Activated gamma-delta T cell (primary cell): ENCODE measurements at regions not wholly inside any gene's neighbourhood (a gene's known extent, or its start where the extent isn't known, plus 50 kb on each side); places are given as distances from the start of the nearest gene placed in this dataset.

Experiments
- DNase-seq: peaks from one replicate; lab custom pipeline; 2025; lab: John Stamatoyannopoulos, UW

DNA sequence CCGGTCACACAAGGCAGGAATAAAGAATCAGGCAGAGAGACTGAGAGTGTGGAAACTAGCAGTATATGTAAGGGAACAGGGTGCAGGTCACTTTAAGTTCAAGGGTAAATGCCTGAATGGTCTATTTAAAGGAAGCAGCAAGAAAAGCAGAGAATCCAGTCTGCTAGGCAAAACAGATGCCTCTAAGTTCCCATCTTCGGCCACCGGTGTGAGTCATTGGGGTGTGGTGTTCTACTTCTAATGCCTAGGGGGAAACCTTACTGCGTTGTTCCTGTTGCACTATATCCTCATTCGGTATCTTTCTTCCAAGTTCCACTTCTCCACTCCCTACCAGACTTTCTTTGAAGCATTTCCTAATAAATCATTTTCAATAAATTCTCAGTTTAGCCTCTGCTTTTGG is 259.9 kb downstream of the HHIPL2 start:
- DNase-seq = no peak

- no peak for DNase-seq
Measured at GRCh38 chr1:222286011-222286410, 261.9 kb downstream of the HHIPL2 start.

DNA sequence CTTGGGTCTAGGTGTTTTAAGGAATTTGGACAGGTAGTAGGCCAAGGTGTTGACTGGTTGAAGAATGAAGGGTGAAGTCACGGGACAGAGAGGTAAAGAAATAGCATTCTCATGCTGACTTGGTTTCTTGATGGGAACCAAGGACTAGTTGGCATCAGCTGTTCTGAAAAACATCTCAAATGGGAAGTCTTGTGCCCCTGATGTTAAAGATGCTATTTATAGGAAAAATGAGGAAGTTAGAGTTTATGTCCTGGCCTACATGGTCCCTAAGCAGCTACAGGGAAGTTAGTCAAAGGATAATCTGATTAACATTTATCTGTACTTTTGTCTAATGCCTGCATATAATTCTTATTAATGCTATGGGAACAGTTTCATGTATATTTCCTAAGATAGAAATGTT is 262.4 kb downstream of the HHIPL2 start:
- DNase-seq = no peak

DNA sequence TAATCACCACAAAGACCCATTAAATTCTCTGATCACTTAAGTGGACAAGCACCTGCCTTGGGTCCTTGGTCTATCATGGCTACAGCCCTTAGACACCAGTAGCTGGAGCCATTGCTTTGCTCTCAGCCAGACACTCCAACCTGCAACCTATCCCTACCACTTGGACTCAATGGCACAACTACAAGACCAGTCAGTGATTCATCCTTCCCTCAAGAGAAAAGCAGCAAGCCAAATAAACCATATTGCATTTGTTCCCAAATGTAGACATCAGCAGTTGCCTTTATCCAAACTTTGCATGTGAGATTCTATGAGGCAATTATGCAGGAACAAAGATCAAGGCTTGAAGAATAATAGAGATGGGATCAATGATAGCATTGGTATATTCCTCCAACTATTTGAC is 263.4 kb downstream of the HHIPL2 start:
- DNase-seq = no peak

GRCh38 chr1:222283147-222283768 is 264.6 kb downstream of the HHIPL2 start:
- DNase-seq = no peak

GRCh38 chr1:222279591-222279990 is 268.3 kb downstream of the HHIPL2 start:
- no peak for DNase-seq

GRCh38 chr1:222278501-222278900 is 269.4 kb downstream of the HHIPL2 start:
- no peak for DNase-seq

- DNase-seq = no peak
Measured at GRCh38 chr1:222275729-222276465, 272.0 kb downstream of the HHIPL2 start.

DNA sequence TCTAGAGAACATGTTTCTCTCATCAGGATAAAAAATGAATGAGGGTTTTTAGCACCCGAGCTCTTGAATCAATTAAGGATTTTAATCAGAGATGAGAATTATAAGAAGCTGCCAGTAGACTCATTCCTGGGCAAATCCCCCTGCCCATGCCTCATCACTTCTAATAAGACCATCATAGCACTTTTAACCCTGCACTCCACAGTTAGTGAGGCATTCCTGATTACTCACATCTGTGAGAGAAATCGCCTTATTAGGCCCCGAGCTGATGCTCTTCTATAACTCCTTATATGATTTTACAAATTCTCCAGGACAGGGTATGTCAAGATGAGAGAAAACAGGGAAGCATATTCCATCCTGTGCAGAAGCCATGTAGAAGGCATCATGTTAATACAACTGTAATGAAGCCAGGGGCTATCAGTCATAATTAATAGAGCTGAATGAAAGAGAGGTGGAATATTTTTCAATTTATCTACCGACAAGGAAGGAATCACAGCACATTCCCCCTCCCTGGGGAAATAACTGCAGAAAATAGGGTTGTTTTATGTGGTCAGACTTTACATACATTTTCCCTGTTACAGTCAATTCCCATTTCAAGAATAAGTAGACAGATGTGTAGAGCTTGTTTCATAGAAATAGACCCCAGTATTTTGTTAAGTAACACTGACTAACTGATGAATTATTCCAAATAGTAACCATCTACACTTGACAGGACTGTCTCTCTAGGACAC is 272.7 kb downstream of the HHIPL2 start:
- no peak for DNase-seq

DNA sequence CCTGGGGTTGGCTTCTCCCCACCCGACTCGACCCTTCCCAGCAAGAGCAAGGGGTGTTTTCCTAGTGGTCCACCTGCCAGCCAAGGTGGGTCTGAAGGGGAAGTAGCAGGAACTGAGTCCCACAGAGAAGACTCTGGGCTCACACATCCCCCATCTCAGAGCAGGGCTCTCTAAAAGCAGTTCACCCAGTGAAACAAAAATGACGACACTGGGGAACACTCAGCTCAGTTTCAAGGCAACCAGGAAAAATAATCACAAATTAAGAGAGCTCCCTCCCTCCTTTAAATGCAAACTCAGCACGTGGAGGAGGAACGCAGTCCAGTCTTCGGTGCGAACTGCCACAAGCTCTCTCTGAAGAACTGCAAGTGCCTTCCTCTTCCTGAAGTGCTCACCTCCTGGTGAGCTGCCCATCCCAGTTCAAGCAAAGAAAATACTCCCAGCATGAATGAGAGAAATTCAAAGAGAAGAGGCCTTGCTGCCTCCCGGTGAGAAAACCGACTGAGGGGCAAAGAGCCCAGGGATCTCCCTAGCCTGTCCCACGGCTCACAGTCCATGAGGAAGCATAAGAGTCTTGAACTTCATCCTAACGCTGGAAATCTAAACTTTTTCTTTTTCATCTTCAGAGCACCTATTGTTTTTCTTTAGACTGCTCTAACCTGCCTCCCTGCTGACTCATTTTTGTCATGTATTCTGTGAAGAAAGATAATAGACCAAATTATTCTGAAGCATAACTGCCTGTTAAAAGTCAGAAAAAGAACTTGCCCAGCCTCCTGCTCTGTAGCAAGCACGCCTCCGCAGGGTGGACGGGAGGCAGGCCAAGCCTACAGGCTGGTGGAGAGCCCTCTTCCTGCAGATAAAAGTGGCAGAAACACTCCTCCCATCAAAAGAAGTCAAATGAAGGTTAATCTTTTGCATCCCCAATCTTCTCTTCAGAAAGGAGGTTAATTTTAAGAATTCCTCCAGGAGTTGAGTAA is 281.4 kb downstream of the HHIPL2 start:
- DNase-seq = no peak

DNA sequence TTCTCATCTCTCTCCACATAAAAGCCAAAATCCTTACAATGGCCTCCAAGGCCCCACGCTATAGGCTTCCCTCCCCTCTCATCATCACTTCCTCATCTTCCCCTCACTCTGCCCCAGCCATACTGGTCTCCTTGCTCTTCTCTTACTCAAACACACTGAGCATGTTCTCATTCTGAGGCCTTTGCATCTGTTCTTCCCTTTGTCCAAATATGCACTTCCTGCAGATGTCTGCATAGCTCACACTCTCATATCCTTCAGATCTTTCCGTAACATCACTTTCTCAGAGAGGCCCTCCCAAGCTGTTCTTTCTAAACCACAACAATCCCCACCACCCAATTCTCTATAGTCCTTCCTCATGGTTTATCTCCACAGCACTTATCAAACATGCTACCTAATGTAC is 284.1 kb downstream of the HHIPL2 start:
- DNase-seq = no peak

DNA sequence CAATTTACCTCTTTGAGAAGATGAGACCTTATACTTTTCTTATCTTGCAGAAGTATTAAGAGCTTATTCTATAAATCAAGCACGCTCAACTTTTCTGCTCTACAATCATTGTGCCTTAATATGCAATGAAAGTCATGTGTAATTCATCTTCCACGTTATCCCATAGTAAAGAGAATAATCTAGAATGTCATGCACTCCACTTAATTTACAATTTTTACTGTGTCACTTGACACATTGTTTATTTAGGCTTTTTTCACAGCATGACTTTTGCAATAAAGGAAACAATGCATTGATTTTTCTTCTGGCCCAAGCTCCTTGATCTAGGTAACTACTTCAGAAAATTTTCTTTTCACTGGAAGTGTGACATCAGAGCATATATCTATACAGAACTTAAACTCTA is 290.9 kb downstream of the HHIPL2 start:
- DNase-seq = no peak

- DNase-seq = no peak
Measured at GRCh38 chr1:222256058-222256457, 291.8 kb downstream of the HHIPL2 start.

GRCh38 chr1:222252788-222253187 is 295.1 kb downstream of the HHIPL2 start:
- no peak for DNase-seq

- DNase-seq = no peak
Measured at GRCh38 chr1:222251847-222252246, 296.1 kb downstream of the HHIPL2 start.

- no peak for DNase-seq
Measured at GRCh38 chr1:222250376-222250775, 297.5 kb downstream of the HHIPL2 start.

DNA sequence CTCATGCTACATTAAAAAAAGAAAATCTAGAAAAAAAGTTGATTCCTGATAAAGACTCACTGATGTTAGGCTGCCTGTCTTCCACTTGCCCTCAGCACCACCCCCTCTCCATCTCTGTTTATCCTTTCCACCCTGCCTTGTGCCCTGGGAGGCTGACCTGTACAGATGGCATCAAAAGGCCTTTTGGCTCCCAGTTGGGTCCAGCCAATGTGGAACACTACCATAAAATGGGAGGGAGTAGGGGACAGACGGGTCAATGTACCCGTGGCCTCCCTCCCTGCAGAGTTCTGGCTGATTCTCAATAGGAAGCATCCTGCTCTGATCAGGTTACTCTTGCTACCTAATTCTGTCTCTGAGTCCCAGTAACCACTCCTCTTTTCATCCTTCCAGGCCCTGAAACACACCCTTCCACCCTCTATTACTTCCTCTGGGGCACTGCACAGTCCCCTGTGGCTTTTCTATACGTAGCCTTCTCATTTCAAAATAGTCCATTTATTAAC is 300.0 kb downstream of the HHIPL2 start:
- DNase-seq = no peak

DNA sequence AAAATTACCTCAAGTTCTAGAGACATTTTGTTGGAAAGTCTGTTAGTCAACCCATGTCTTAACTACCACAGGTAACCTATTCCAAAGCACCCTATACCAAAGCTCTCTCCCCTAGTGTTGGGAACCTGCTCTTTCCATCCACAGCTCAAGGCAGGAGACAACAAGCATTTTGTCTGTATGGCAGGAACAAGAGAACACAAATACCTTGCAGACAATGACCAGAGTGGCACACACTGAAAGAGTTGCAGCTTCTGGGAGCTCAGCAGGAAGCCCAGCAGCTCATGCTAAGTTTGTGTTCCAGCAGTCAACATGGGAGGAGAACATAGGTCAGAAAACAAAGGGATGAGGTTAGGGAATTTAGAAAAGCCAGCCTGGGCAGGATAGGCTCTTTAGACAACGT is 300.8 kb downstream of the HHIPL2 start:
- DNase-seq = no peak

- no peak for DNase-seq
Measured at GRCh38 chr1:222243902-222244301, 304.0 kb downstream of the HHIPL2 start.

DNA sequence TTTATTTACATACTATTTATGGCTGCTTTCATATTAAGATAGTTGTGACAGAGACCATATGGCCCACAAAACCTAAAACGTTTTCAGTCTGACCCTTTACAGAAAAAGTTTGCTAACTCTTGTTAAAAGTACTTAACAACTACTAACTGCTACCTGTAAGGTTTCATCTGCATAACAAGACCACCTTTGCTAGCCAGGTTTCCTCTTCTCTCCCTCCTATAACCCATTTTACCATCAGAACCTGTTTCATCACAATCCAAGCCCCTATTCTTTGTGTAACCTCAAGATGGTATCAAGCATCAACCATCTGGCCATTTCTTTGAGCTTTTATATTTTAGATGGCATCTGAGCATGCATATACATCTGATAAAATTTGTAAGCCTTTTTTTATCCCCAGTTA is 305.4 kb downstream of the HHIPL2 start:
- no peak for DNase-seq

DNA sequence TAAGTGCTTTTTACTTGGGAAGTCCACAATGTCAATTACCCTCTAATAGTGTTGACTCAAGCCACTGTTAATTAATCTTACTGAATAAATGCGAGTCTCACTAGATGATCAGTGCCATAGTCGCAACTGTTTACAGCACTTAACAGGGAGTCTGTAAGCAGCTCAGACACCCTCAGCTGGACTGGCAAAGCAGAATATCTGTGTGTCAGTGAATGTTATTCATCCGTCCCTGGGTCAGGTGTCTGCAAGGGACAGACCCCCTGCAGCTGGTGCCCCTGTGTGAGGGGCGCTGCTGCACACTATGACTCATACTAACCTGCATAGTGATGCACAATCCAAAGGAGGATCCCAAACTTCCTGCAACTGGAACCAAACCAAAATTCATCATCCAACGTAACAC is 306.5 kb downstream of the HHIPL2 start:
- DNase-seq = no peak
